Upper lobe of left lung (tissue), 4 donors: ENCODE measurements at regions not wholly inside any gene's neighbourhood (a gene's known extent, or its start where the extent isn't known, plus 50 kb on each side); places are given as distances from the start of the nearest gene placed in this dataset.

Experiments used
- EP300 ChIP-seq, 4 donors: sonication (generic); formaldehyde crosslinking; IDR thresholded peaks; one replicate each; pipeline ENCODE4 v1.5.1; 2017; ENCODE audit warnings: antibody characterized with exemption in 4 of 4, control low read depth in 2 of 4
- POLR2A ChIP-seq, 4 donors: fragments of 450-650 bp; IDR thresholded peaks; one replicate each; pipeline ENCODE4 v1.5.1; 2016 to 2017; ENCODE audit warnings: antibody characterized with exemption in 4 of 4, mild to moderate bottlenecking in 2 of 4
- POLR2AphosphoS5 ChIP-seq, 2 donors: sonication (generic); formaldehyde crosslinking; IDR thresholded peaks; one replicate each; pipeline ENCODE4 v1.5.1; 2017; ENCODE audit warnings: antibody characterized with exemption in 2 of 2
- TF ChIP-seq, protein P1 (sequence below), 6 experiments: fragments of 450-650 bp in 4 of 6; fragments of 200-600 bp in 2 of 6; sonication (generic) in 2 of 6; IDR thresholded peaks; one replicate each; pipeline ENCODE4 v1.5.1; 2016 to 2019; ENCODE audit warnings: antibody characterized with exemption in 6 of 6

DNA sequence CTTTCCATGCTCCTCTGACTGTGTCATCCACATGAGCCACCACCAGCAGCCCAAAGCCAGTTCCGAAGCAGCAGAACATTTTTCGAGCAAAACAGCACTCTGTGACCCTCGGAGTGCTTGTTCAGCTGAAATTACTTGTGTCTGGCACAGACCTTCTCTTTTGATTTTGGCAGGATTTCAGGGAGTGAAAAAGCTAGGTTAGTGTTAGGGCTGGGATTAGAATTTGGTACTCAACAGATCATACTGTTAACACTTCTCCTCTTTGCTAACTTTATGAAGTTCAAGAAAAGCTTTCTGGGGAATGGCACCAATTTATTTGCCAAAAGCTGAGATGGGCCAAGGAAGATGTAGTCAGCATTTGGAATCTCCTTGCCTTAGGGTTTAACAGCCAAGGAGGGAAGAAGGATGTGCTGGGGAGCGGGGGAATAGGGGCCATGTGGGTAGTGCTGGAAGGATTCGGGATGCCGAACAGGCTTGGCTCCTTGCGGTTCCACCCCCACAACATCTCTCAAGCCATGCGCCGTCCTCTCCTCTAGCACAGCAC lies 55.1 kb upstream of the TRA2B start:
- TF ChIP-seq, protein P1, sequence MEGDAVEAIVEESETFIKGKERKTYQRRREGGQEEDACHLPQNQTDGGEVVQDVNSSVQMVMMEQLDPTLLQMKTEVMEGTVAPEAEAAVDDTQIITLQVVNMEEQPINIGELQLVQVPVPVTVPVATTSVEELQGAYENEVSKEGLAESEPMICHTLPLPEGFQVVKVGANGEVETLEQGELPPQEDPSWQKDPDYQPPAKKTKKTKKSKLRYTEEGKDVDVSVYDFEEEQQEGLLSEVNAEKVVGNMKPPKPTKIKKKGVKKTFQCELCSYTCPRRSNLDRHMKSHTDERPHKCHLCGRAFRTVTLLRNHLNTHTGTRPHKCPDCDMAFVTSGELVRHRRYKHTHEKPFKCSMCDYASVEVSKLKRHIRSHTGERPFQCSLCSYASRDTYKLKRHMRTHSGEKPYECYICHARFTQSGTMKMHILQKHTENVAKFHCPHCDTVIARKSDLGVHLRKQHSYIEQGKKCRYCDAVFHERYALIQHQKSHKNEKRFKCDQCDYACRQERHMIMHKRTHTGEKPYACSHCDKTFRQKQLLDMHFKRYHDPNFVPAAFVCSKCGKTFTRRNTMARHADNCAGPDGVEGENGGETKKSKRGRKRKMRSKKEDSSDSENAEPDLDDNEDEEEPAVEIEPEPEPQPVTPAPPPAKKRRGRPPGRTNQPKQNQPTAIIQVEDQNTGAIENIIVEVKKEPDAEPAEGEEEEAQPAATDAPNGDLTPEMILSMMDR (IDR thresholded peaks at IDR 0.05) = no peak
- no peak for TF ChIP-seq POLR2A (IDR thresholded peaks at IDR 0.05)
- TF ChIP-seq EP300 (IDR thresholded peaks at IDR 0.05) = no peak
- TF ChIP-seq POLR2AphosphoS5 (IDR thresholded peaks at IDR 0.05) = no peak
